Trophoblast cell (in vitro differentiated cells and primary cell): ENCODE measurements at regions not wholly inside any gene's neighbourhood (a gene's known extent, or its start where the extent isn't known, plus 50 kb on each side); places are given as distances from the start of the nearest gene placed in this dataset.
A peak's percentile ranks its signal among the peaks of the same experiment; 100 is the strongest.

Experiments used
- DNase-seq, 2 donors: peaks; one replicate each; pipeline ENCODE4 v3.0.0-alpha.2; 2016
- H2AFZ ChIP-seq: 2 replicates; pipeline ENCODE4 v1.6.1; 2013; ENCODE audit warnings: low read length, moderate library complexity, mild to moderate bottlenecking; ENCODE audit not compliant: insufficient read depth, poor library complexity
- H2AK5ac ChIP-seq: 2 replicates; pipeline ENCODE4 v1.6.1; 2013; ENCODE audit warnings: mild to moderate bottlenecking, low read length
- H2BK120ac ChIP-seq: 2 replicates; pipeline ENCODE4 v1.6.1; 2013; ENCODE audit warnings: low read length, mild to moderate bottlenecking, moderate library complexity; ENCODE audit not compliant: insufficient read depth, poor library complexity
- H2BK12ac ChIP-seq: 2 replicates; pipeline ENCODE4 v1.6.1; 2013; ENCODE audit warnings: mild to moderate bottlenecking, low read length, moderate library complexity
- H2BK5ac ChIP-seq: 2 replicates; pipeline ENCODE4 v1.6.1; 2013; ENCODE audit warnings: low read length, low read depth, moderate library complexity, mild to moderate bottlenecking; ENCODE audit not compliant: poor library complexity
- H3K14ac ChIP-seq: 2 replicates; pipeline ENCODE4 v1.6.1; 2013; ENCODE audit warnings: mild to moderate bottlenecking, low read length
- H3K18ac ChIP-seq: 2 replicates; pipeline ENCODE4 v1.6.1; 2013; ENCODE audit warnings: mild to moderate bottlenecking, low read length
- H3K23ac ChIP-seq: 2 replicates; pipeline ENCODE4 v1.6.1; 2013; ENCODE audit warnings: low read length
- H3K27ac ChIP-seq: 2 replicates; pipeline ENCODE4 v1.5.1; 2013; ENCODE audit warnings: low read depth, mild to moderate bottlenecking, inconsistent platforms, low read length, moderate library complexity
- H3K27me3 ChIP-seq: 2 replicates; pipeline ENCODE4 v1.6.1; 2013; ENCODE audit warnings: inconsistent platforms, mild to moderate bottlenecking, low read length, moderate library complexity; ENCODE audit not compliant: insufficient read depth
- H3K36me3 ChIP-seq, 2 experiments: 1 replicate in 1 of 2; 2 replicates in 1 of 2; pipeline ENCODE4 v1.6.1; 2013; ENCODE audit warnings: low read length in 2 of 2, mild to moderate bottlenecking in 2 of 2, moderate library complexity in 1 of 2; ENCODE audit not compliant: insufficient read depth in 2 of 2, control insufficient read depth in 1 of 2
- H3K4ac ChIP-seq: 2 replicates; pipeline ENCODE4 v1.6.1; 2013; ENCODE audit warnings: low read depth, mild to moderate bottlenecking, low read length, moderate library complexity
- H3K4me1 ChIP-seq, 2 experiments: 1 replicate in 1 of 2; 2 replicates in 1 of 2; pipeline ENCODE4 v1.6.1; 2013; ENCODE audit warnings: low read length in 2 of 2, mild to moderate bottlenecking in 2 of 2, moderate library complexity in 1 of 2; ENCODE audit not compliant: insufficient read depth in 2 of 2, control insufficient read depth in 1 of 2
- H3K4me2 ChIP-seq: 2 replicates; pipeline ENCODE4 v1.6.1; 2013; ENCODE audit warnings: inconsistent platforms, mild to moderate bottlenecking, low read length, moderate library complexity
- H3K4me3 ChIP-seq: 2 replicates; pipeline ENCODE4 v1.5.1; 2013; ENCODE audit warnings: mild to moderate bottlenecking, low read depth, low read length, inconsistent platforms
- H3K79me1 ChIP-seq: one replicate; pipeline ENCODE4 v1.6.1; 2013; ENCODE audit warnings: low read length
- H3K79me2 ChIP-seq: 2 replicates; pipeline ENCODE4 v1.6.1; 2013; ENCODE audit warnings: low read length, mild to moderate bottlenecking; ENCODE audit not compliant: control insufficient read depth, insufficient read depth, poor library complexity
- H3K9ac ChIP-seq: 2 replicates; pipeline ENCODE4 v1.6.1; 2013; ENCODE audit warnings: mild to moderate bottlenecking, low read length
- H3K9me3 ChIP-seq: 2 replicates; pipeline ENCODE4 v1.6.1; 2013; ENCODE audit warnings: low read depth, mild to moderate bottlenecking, control low read depth, inconsistent platforms, low read length; ENCODE audit not compliant: insufficient read depth
- H4K12ac ChIP-seq: 2 replicates; pipeline ENCODE4 v1.6.1; 2013; ENCODE audit warnings: low read depth, mild to moderate bottlenecking, low read length, moderate library complexity
- H4K8ac ChIP-seq: 2 replicates; pipeline ENCODE4 v1.6.1; 2013; ENCODE audit warnings: low read depth, mild to moderate bottlenecking, low read length, moderate library complexity
- H4K91ac ChIP-seq: one replicate; pipeline ENCODE4 v1.6.1; 2013; ENCODE audit warnings: low read depth, mild to moderate bottlenecking, low read length, moderate library complexity
- WGBS: extraction: QIAGEN DNeasy Blood & Tissue Kit; methylation state at CpG from one replicate; pipeline ENCODE4 v1.1.7; 2013; ENCODE audit warnings: missing lambda C conversion rate; ENCODE audit not compliant: insufficient read length, insufficient coverage; ENCODE audit errors: extremely low coverage; 5-methylcytosine and 5-hydroxymethylcytosine counted together

DNA sequence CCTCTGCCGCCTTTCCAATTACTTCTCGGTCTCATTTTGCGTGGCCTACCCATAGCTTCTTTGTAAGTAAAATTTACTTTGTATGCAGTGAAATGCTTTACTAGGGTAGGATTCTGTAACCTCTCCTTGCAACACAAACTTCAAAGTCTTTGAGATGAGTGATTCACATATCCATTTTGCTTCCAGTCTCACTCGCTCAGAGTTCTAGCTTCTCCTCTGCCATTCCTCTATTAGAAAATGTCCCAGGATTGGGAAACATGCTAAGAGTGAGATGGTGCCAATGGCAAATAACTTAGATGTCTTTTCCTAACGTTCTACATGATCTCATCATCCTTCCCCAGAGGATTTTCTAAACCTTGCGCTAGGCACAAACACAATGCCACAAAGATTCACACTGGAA is 270.5 kb upstream of the SLC30A5 start:
- H3K9ac ChIP-seq = no peak overlapping the region
- no peak overlapping the region for H3K4ac ChIP-seq
- H3K4me3 ChIP-seq = no peak overlapping the region
- no peak overlapping the region for H2BK12ac ChIP-seq
- H3K36me3 ChIP-seq = no peaks in the 10 kb centered on the region
- H2AFZ ChIP-seq = no peak overlapping the region
- no peak overlapping the region for H4K8ac ChIP-seq
- no peak overlapping the region for H3K27ac ChIP-seq
- no peak overlapping the region for H3K18ac ChIP-seq
- H3K4me1 ChIP-seq = no peaks in the 10 kb centered on the region
- H4K91ac ChIP-seq = no peak overlapping the region
- H2BK5ac ChIP-seq = no peak overlapping the region
- H3K9me3 ChIP-seq = no peaks in the 10 kb centered on the region
- no peak overlapping the region for H3K4me2 ChIP-seq
- H2AK5ac ChIP-seq = no peak overlapping the region
- no peaks in the 10 kb centered on the region for H3K27me3 ChIP-seq
- no peak overlapping the region for H2BK120ac ChIP-seq
- H3K23ac ChIP-seq = no peak overlapping the region
- H3K79me1 ChIP-seq = no peaks in the 10 kb centered on the region
- no peak overlapping the region for H4K12ac ChIP-seq
- DNase-seq = peak; percentile 56 to 87
- H3K79me2 ChIP-seq = no peaks in the 10 kb centered on the region
- no CpG with 5 or more reads among the region's 6 CpGs for WGBS
- no peak overlapping the region for H3K14ac ChIP-seq

DNA sequence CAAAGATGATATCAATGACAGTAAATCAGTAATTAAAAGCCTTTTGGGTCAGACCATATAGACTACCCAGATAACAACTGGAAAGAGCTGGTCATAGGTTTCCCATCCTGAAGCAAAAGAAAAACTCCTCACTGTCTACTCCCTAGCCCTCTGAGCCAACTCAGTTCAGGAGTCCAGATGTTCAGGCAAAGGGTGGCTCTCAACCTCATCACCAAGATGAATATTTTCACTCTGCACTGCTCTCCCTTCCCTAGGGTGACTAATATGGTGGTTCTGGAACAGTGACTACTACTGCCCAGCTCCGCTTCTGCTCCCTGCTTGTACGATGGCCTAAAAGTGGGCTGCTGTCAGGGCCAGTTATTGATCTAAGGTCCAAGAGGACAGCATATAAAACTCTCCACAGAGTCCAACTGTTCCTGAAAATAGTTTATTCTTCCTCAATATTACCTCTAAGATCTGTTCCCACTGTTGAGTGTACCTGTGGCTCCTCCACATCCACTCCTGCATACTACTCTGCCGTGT is 263.4 kb upstream of the SLC30A5 start:
- no peaks in the 10 kb centered on the region for H3K9me3 ChIP-seq
- no peak overlapping the region for H2BK120ac ChIP-seq
- H3K79me1 ChIP-seq = peaks cover 5% of the 10 kb centered on the region
- no peaks in the 10 kb centered on the region for H3K36me3 ChIP-seq
- H3K14ac ChIP-seq = no peak overlapping the region
- H3K9ac ChIP-seq = no peak overlapping the region
- no peak overlapping the region for H3K23ac ChIP-seq
- no peak overlapping the region for H3K4me2 ChIP-seq
- H4K91ac ChIP-seq = no peak overlapping the region
- H3K27me3 ChIP-seq = no peaks in the 10 kb centered on the region
- H2BK12ac ChIP-seq = no peak overlapping the region
- no peak overlapping the region for H4K12ac ChIP-seq
- no peak overlapping the region for H2AK5ac ChIP-seq
- H3K27ac ChIP-seq = no peak overlapping the region
- H3K18ac ChIP-seq = no peak overlapping the region
- no peaks in the 10 kb centered on the region for H3K79me2 ChIP-seq
- WGBS = no CpG with 5 or more reads among the region's 3 CpGs
- DNase-seq = no peak
- H2BK5ac ChIP-seq = no peak overlapping the region
- H2AFZ ChIP-seq = no peak overlapping the region
- no peak overlapping the region for H4K8ac ChIP-seq
- peaks cover 7% of the 10 kb centered on the region in 2 experiments for H3K4me1 ChIP-seq
- no peak overlapping the region for H3K4ac ChIP-seq
- no peak overlapping the region for H3K4me3 ChIP-seq

DNA sequence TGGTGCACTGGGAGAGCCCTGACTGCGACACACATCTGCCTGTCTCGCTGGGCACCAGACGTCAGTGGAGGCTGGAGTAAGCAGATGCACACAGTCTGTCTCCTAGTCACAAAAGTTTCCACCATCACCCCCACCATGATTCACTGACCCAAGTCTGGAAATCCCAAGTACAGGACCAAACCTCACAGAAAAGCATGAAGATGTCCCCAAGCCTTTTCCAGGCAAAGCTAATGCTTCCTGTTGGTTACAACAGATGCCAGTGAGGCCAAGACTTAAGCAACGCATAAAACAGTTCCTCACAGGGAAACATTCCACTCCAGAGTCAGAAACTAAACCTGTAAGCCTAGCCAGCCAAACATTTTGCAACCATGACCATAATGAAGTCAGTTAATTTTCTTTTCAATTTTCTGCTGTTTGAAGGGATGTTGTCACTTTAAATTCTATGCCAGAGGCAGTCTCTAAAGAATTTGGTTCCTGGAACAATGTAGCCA is 259.3 kb upstream of the SLC30A5 start:
- Histone ChIP-seq H3K27me3 (no peaks in the 10 kb centered on the region), H4K12ac (no peak overlapping the region), H2AK5ac (no peak overlapping the region), H2BK120ac (no peak overlapping the region), H3K4ac (no peak overlapping the region), H3K18ac (no peak overlapping the region), H3K9me3 (no peaks in the 10 kb centered on the region), H3K27ac (peak overlapping the region; percentile 58), H4K91ac (peak overlapping the region; percentile 11), H3K14ac (peak overlapping the region; percentile 48), H4K8ac (no peak overlapping the region), H3K36me3 (no peaks in the 10 kb centered on the region), H2AFZ (no peak overlapping the region), H2BK12ac (peak overlapping the region; percentile 4), H2BK5ac (no peak overlapping the region), H3K4me3 (no peak overlapping the region), H3K79me1 (peaks cover 15% of the 10 kb centered on the region), H3K79me2 (no peaks in the 10 kb centered on the region), H3K9ac (peak overlapping the region; percentile 19), H3K4me2 (no peak overlapping the region), H3K23ac (no peak overlapping the region), H3K4me1 (peaks cover 17 to 21% of the 10 kb centered on the region in 2 experiments)
- peak; percentile 75 to 83 for DNase-seq
- no CpG with 5 or more reads among the region's 4 CpGs for WGBS

DNA sequence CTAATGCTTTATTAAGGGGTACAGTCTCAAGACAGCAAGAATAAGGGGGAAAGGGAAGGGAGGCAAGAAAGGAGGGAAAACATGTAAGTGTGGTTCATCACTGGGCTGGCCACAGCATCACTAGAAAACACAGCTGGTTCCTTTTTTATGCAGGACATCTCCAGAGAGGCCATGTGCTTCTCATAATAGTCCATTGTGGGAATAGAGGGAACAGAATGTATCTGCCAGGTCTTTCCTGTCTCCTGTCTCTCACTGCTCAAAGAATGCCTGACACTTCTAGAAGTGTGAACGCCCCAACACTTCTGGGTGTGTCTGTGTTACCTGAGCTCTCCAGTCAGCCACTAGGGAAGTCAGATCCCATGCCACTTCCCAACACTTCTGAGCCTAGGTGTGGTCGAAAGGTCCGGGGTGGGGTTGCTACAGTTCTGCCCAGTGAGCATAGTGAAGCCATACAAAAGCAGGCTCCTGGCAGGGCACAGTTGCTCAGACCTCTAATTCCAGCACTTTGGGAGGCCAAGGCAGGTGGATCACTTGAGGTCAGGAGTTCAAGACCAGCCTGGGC is 255.6 kb upstream of the SLC30A5 start:
- DNase-seq = no peak
- Histone ChIP-seq H4K12ac (peak overlapping the region; percentile 16), H3K79me2 (no peaks in the 10 kb centered on the region), H3K9ac (no peak overlapping the region), H3K4me3 (no peak overlapping the region), H2AFZ (no peak overlapping the region), H3K4me2 (no peak overlapping the region), H3K4me1 (peaks cover 17 to 22% of the 10 kb centered on the region in 2 experiments), H3K79me1 (peaks cover 19% of the 10 kb centered on the region), H2AK5ac (peak overlapping the region; percentile 44), H2BK120ac (peak overlapping the region; percentile 74), H4K8ac (peak overlapping the region; percentile 62), H3K18ac (peak overlapping the region; percentile 74), H3K9me3 (no peaks in the 10 kb centered on the region), H3K23ac (no peak overlapping the region), H3K27me3 (no peaks in the 10 kb centered on the region), H4K91ac (peak overlapping the region; percentile 79), H3K27ac (peak overlapping the region; percentile 75), H3K36me3 (no peaks in the 10 kb centered on the region), H2BK12ac (peak overlapping the region; percentile 75), H2BK5ac (peak overlapping the region; percentile 21), H3K4ac (peak overlapping the region; percentile 15), H3K14ac (peak overlapping the region; percentile 49)
- no CpG with 5 or more reads among the region's 3 CpGs for WGBS
